ENCODE measurements at regions not wholly inside any gene's neighbourhood (a gene's known extent, or its start where the extent isn't known, plus 50 kb on each side); places are given as distances from the start of the nearest gene placed in this dataset.

- TF ChIP-seq ZBTB33 (IDR thresholded peaks at IDR 0.05; ENCODE audit: borderline replicate concordance, low read depth) = no peak
- no peak for TF ChIP-seq IRF3 (IDR thresholded peaks at IDR 0.05; ENCODE audit: low read depth, low read length)
These were observed 84.9 kb upstream of the HMGXB4 start (continued) for GRCh38 chr22:35172442-35172841.

- H3K27me3 ChIP-seq (ENCODE audit: insufficient read depth) = no peaks in the 10 kb centered on the region; the same call in 1 of the 2 replicates
- POLR2A ChIA-PET = no interaction called here
- 5% methylated on average over 2 of the region's 2 CpGs for WGBS (ENCODE audit: low lambda C conversion rate)
These were observed 83.6 kb upstream of the HMGXB4 start for GRCh38 chr22:35173655-35174054.

GRCh38 chr22:35174401-35175038 is 82.8 kb upstream of the HMGXB4 start:
- WGBS (ENCODE audit: low lambda C conversion rate) = 4% methylated on average over 5 of the region's 5 CpGs

More at GRCh38 chr22:35173655-35174054, 83.6 kb upstream of the HMGXB4 start:
- TF ChIP-seq SMC3 (IDR thresholded peaks at IDR 0.05; ENCODE audit: low read depth, low read length) = no peak
- H3K9ac ChIP-seq = no peak overlapping the region
- DNase-seq = no peak
- CTCF ChIA-PET = interaction anchor here (1.7 kb wide), 1 partner anchor 18 kb away, joined by 5 read pairs; no protein-coding TSS in a partner anchor
- H3K79me2 ChIP-seq (ENCODE audit: insufficient read depth) = no peaks in the 10 kb centered on the region
- H3K9me3 ChIP-seq = no peaks in the 10 kb centered on the region
- H3K9me2 ChIP-seq = no peaks in the 10 kb centered on the region
- no peaks in the 10 kb centered on the region; a peak in 1 of 4 replicates for H3K4me1 ChIP-seq (ENCODE audit: control insufficient read depth in 1 of 2, insufficient read depth in 2 of 2, low read depth in 1 of 2, low read length in 1 of 2)
- no peak overlapping the region for H3K4me3 ChIP-seq (ENCODE audit: low read depth in 2 of 2, low read length in 1 of 2)
- no peak overlapping the region for H3K27ac ChIP-seq (ENCODE audit: low read depth in 2 of 2, low read length in 1 of 2)
- H3K4me2 ChIP-seq = no peak overlapping the region
- H4K20me1 ChIP-seq (ENCODE audit: insufficient read depth) = no peaks in the 10 kb centered on the region
- H3K36me3 ChIP-seq (replicated peaks in 1 of 2; ENCODE audit: control insufficient read depth in 1 of 2, insufficient read depth in 2 of 2, low read length in 1 of 2) = no peaks in the 10 kb centered on the region
- H3F3A ChIP-seq (replicated peaks; ENCODE audit: insufficient read depth) = no peaks in the 10 kb centered on the region
- H2AFZ ChIP-seq (ENCODE audit: low read depth) = no peak overlapping the region

More at GRCh38 chr22:35174401-35175038, 82.8 kb upstream of the HMGXB4 start:
- no peaks in the 10 kb centered on the region for H3K9me2 ChIP-seq
- H3K27ac ChIP-seq (ENCODE audit: low read depth in 2 of 2, low read length in 1 of 2) = no peak overlapping the region
- no peaks in the 10 kb centered on the region for H3K36me3 ChIP-seq (replicated peaks in 1 of 2; ENCODE audit: control insufficient read depth in 1 of 2, insufficient read depth in 2 of 2, low read length in 1 of 2)
- no peaks in the 10 kb centered on the region for H3K79me2 ChIP-seq (ENCODE audit: insufficient read depth)
- CTCF ChIA-PET = interaction anchor here (0.7 to 1.7 kb wide), 2 partner anchors 19 to 21 kb away, joined by 3 to 5 read pairs; no protein-coding TSS in a partner anchor
- no peaks in the 10 kb centered on the region for H3K9me3 ChIP-seq
- H3K27me3 ChIP-seq (ENCODE audit: insufficient read depth) = no peaks in the 10 kb centered on the region; the same call in 1 of the 2 replicates
- no peaks in the 10 kb centered on the region for H4K20me1 ChIP-seq (ENCODE audit: insufficient read depth)
- TF ChIP-seq PBX3 (IDR thresholded peaks at IDR 0.05) (0 out of 2 replicates have a peak, but pooled peaks have one; percentile 14), TAF1 (IDR thresholded peaks at IDR 0.05; ENCODE audit: borderline replicate concordance, low read depth, low read length) (no peak), CTCF (IDR thresholded peaks at IDR 0.05) (no peak)
- no peak overlapping the region for H3K4me3 ChIP-seq (ENCODE audit: low read depth in 2 of 2, low read length in 1 of 2)
- H3K4me1 ChIP-seq (ENCODE audit: control insufficient read depth in 1 of 2, insufficient read depth in 2 of 2, low read depth in 1 of 2, low read length in 1 of 2) = no peaks in the 10 kb centered on the region; a peak in 1 of 4 replicates
- H3F3A ChIP-seq (replicated peaks; ENCODE audit: insufficient read depth) = no peaks in the 10 kb centered on the region
- POLR2A ChIA-PET = no interaction called here
- no peak for DNase-seq
- no peak overlapping the region for H2AFZ ChIP-seq (ENCODE audit: low read depth)
- H3K9ac ChIP-seq = no peak overlapping the region
- H3K4me2 ChIP-seq = no peak overlapping the region

Measured in SK-N-SH (cell line).